ENCODE measurements at regions not wholly inside any gene's neighbourhood (a gene's known extent, or its start where the extent isn't known, plus 50 kb on each side); places are given as distances from the start of the nearest gene placed in this dataset.
"Not testable (repeated sequence)": the region's sequence is repeated elsewhere in the genome, so short reads cannot be mapped to it uniquely, and the experiment has no call there.

GRCh38 chr13:70208968-70209367 is 100.7 kb upstream of the KLHL1 start:
- not testable (repeated sequence) for DNase-seq

- no peak for DNase-seq
These were observed 98.4 kb upstream of the KLHL1 start for GRCh38 chr13:70206671-70207070.

GRCh38 chr13:70203661-70204229 is 95.5 kb upstream of the KLHL1 start:
- no peak for DNase-seq

GRCh38 chr13:70191034-70191433 is 82.8 kb upstream of the KLHL1 start:
- DNase-seq = no peak

GRCh38 chr13:70189981-70190380 is 81.7 kb upstream of the KLHL1 start:
- DNase-seq = no peak

- no peak for DNase-seq
These were observed 80.3 kb upstream of the KLHL1 start for GRCh38 chr13:70188567-70188966.

- DNase-seq = no peak
These were observed 74.8 kb upstream of the KLHL1 start for GRCh38 chr13:70183041-70183440.

Measured in CD4-positive, alpha-beta T cell treated with Interferon gamma for 1 hour (primary cell).